ENCODE measurements at regions not wholly inside any gene's neighbourhood (a gene's known extent, or its start where the extent isn't known, plus 50 kb on each side); places are given as distances from the start of the nearest gene placed in this dataset.

DNA sequence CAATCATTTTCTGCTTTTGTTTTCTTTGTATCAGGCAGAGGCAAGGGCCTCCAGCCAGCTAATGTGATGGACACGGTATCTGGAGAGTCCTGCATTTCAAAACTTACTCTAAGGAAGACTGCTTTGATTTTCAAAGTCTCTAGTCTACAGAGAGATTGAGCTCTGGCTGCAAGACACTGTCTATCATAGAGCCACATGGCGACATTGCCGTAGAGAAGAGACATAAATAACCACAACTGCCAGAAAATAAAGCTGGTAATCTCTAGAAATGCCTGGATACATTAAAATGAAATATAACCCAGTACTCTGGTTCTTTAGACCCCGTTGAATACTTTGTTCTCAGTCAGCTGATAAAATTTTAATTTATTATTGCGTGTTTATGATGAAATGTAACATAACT is 90.8 kb downstream of the OTUD1 start:
- intact Hi-C loops (cut with DNase I; ENCODE audit: low total_unique reads): no loop called here
- H3K27me3 ChIP-seq: no peaks in the 10 kb centered on the region
- no peak overlapping the region for H3K27ac ChIP-seq
- H3K36me3 ChIP-seq: no peaks in the 10 kb centered on the region
- no peak for TF ChIP-seq POLR2A (IDR thresholded peaks at IDR 0.05)
- TF ChIP-seq, protein P1, sequence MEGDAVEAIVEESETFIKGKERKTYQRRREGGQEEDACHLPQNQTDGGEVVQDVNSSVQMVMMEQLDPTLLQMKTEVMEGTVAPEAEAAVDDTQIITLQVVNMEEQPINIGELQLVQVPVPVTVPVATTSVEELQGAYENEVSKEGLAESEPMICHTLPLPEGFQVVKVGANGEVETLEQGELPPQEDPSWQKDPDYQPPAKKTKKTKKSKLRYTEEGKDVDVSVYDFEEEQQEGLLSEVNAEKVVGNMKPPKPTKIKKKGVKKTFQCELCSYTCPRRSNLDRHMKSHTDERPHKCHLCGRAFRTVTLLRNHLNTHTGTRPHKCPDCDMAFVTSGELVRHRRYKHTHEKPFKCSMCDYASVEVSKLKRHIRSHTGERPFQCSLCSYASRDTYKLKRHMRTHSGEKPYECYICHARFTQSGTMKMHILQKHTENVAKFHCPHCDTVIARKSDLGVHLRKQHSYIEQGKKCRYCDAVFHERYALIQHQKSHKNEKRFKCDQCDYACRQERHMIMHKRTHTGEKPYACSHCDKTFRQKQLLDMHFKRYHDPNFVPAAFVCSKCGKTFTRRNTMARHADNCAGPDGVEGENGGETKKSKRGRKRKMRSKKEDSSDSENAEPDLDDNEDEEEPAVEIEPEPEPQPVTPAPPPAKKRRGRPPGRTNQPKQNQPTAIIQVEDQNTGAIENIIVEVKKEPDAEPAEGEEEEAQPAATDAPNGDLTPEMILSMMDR (IDR thresholded peaks at IDR 0.05 in 4 of 5, conservative IDR thresholded peaks at IDR 0.05 in 1 of 5): no peak
- DNase-seq: no peak
- in situ Hi-C loops (cut with MboI; ENCODE audit: low sequenced_read_pairs in 4 of 4): loop anchor here in 3 of 4 donors (5.0 to 25.0 kb wide), 2 partner anchors 212 to 1033 kb away; no protein-coding TSS in a partner anchor
- no peak for ATAC-seq
- no peaks in the 10 kb centered on the region for H3K9me3 ChIP-seq
- H3K4me1 ChIP-seq: no peaks in the 10 kb centered on the region
- no peak overlapping the region for H3K4me3 ChIP-seq

DNA sequence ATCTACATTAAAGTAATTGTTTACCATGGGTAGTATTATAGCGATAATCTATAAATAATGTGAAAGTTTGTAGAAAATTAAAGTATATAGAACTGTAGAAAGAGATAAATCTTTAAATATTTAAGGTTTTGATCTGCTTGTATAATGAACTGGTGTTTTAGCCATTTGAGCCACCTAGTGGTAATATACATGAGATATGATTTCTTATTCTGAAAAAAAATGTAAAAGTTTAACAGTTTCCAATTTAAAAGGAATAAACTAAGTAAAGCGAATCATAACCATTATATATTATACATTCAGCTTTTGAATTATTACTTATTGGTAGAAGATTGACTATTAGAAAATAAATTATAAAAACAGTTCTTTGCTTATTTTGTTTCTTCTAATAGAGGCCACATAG is 91.2 kb downstream of the OTUD1 start:
- H3K27me3 ChIP-seq: no peaks in the 10 kb centered on the region
- TF ChIP-seq, protein P1 (IDR thresholded peaks at IDR 0.05 in 4 of 5, conservative IDR thresholded peaks at IDR 0.05 in 1 of 5): peak in 2 of 5 experiments; percentile 35 to 40
- no peak for TF ChIP-seq POLR2A (IDR thresholded peaks at IDR 0.05)
- in situ Hi-C loops (cut with MboI; ENCODE audit: low sequenced_read_pairs in 4 of 4) (loop anchor here in 1 of 4 donors (5.0 to 25.0 kb wide), 2 partner anchors 213 to 1032 kb away; no protein-coding TSS in a partner anchor), intact Hi-C loops (cut with DNase I; ENCODE audit: low total_unique reads) (no loop called here)
- no peaks in the 10 kb centered on the region for H3K9me3 ChIP-seq
- H3K27ac ChIP-seq: no peak overlapping the region
- no peak for ATAC-seq
- H3K4me3 ChIP-seq: no peak overlapping the region
- no peaks in the 10 kb centered on the region for H3K4me1 ChIP-seq
- no peak for DNase-seq
- H3K36me3 ChIP-seq: no peaks in the 10 kb centered on the region

DNA sequence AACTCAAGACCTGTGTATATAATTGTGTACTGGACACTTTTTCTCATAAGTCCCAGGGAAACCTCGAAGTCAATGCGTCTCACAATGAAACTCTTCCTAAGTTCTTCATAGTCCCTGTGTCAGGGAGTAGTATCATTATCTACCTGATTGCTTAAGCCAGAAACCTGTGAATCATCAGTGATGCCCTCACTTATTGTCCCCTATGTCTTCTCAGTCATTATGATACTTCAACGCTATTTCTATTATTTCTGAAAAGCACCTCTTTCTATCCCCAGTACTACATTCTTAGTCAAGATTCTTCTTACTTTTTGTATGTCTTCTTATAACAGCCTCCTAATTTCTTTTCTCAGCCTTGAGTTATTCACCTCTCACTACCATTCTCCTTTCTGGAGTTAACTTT is 94.3 kb downstream of the OTUD1 start:
- Histone ChIP-seq H3K36me3 (no peaks in the 10 kb centered on the region), H3K4me1 (no peaks in the 10 kb centered on the region), H3K9me3 (no peaks in the 10 kb centered on the region), H3K27ac (no peak overlapping the region), H3K27me3 (no peaks in the 10 kb centered on the region), H3K4me3 (no peak overlapping the region)
- intact Hi-C loops (cut with DNase I; ENCODE audit: low total_unique reads) (no loop called here), in situ Hi-C loops (cut with MboI; ENCODE audit: low sequenced_read_pairs in 4 of 4) (loop anchor here in 1 of 4 donors (5.0 to 25.0 kb wide), 2 partner anchors 216 to 1029 kb away; no protein-coding TSS in a partner anchor)
- ATAC-seq (no peak), DNase-seq (no peak)
- no peak for TF ChIP-seq POLR2A (IDR thresholded peaks at IDR 0.05)
- TF ChIP-seq, protein P1 (IDR thresholded peaks at IDR 0.05 in 4 of 5, conservative IDR thresholded peaks at IDR 0.05 in 1 of 5): no peak

DNA sequence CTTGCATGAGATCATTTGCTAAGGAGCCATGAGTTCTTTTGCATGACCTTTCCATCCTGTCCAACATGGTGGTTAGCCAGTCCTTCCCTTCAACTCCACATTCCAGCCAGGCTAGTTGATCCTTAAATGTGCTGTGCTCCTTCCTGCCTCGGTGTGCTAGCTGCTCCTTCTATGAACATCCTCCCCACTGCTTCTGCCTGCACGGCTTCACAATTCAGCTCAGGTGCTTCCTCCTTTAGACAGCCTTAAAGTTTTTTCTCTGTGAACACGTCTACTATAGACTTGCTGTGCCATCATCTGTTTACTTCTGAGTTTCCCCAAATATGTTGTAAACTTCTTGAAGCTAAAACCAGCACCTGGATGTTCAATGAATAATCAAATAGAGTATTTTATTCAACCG is 95.5 kb downstream of the OTUD1 start:
- no peaks in the 10 kb centered on the region for H3K27me3 ChIP-seq
- H3K36me3 ChIP-seq: no peaks in the 10 kb centered on the region
- no peak overlapping the region for H3K27ac ChIP-seq
- intact Hi-C loops (cut with DNase I; ENCODE audit: low total_unique reads): no loop called here
- H3K4me1 ChIP-seq: no peaks in the 10 kb centered on the region
- DNase-seq (no peak), ATAC-seq (no peak)
- H3K9me3 ChIP-seq: no peaks in the 10 kb centered on the region
- H3K4me3 ChIP-seq: no peak overlapping the region
- TF ChIP-seq POLR2A (IDR thresholded peaks at IDR 0.05): no peak
- TF ChIP-seq, protein P1 (IDR thresholded peaks at IDR 0.05 in 4 of 5, conservative IDR thresholded peaks at IDR 0.05 in 1 of 5): no peak
- in situ Hi-C loops (cut with MboI; ENCODE audit: low sequenced_read_pairs in 4 of 4): loop anchor here in 1 of 4 donors (5.0 to 25.0 kb wide), 2 partner anchors 217 to 1028 kb away; no protein-coding TSS in a partner anchor

DNA sequence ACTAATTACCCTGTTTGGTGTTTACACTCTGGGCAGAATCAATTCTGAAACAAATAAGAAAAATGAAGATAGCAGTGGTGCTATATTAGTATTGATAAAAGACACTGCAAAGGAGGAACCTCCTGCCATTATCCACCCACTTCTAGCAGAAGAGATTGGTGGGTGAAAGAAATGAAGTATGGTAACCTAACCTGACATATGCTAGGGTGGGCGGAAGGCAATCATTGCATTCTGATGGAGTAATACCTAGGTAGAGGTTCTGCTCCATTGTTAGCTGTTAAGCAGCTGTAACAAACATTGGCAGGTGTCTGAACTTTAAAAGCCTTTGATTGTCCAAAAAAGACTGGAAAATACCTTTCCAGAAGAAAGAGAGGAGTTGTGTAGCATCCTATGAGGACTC is 95.9 kb downstream of the OTUD1 start:
- H3K9me3 ChIP-seq: no peaks in the 10 kb centered on the region
- H3K27ac ChIP-seq: no peak overlapping the region
- H3K27me3 ChIP-seq: no peaks in the 10 kb centered on the region
- H3K4me3 ChIP-seq: no peak overlapping the region
- no peak for DNase-seq
- H3K36me3 ChIP-seq: no peaks in the 10 kb centered on the region
- intact Hi-C loops (cut with DNase I; ENCODE audit: low total_unique reads) (no loop called here), in situ Hi-C loops (cut with MboI; ENCODE audit: low sequenced_read_pairs in 4 of 4) (loop anchor here in 1 of 4 donors (5.0 to 25.0 kb wide), 2 partner anchors 217 to 1028 kb away; no protein-coding TSS in a partner anchor)
- no peaks in the 10 kb centered on the region for H3K4me1 ChIP-seq
- ATAC-seq: no peak
- TF ChIP-seq, protein P1 (IDR thresholded peaks at IDR 0.05 in 4 of 5, conservative IDR thresholded peaks at IDR 0.05 in 1 of 5): no peak
- no peak for TF ChIP-seq POLR2A (IDR thresholded peaks at IDR 0.05)

All from gastrocnemius medialis (tissue), 4 donors.